ENCODE measurements at regions not wholly inside any gene's neighbourhood (a gene's known extent, or its start where the extent isn't known, plus 50 kb on each side); places are given as distances from the start of the nearest gene placed in this dataset.

DNA sequence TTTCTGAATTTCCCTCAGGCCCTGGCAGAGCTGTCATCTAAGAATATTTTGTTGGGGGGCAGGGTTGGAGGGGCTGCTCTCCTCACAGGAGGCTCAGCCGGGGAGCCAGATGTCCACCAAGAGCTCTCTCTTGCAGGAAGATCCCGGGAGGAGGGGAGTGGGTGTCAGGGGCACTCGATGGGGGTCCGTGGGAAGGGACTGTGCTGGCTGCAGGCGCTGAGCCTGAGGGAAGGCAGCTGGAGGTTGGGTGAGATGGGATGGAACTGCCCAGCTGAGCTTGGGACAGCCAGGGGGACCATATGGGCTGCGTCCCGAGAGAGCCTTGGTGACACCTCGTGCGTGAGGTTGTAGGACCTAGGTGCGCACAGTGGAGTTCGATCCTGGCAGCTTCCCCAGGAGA, 111.2 kb upstream of the GSE1 start:
- no peaks in the 10 kb centered on the region for H3K27me3 ChIP-seq (ENCODE audit: control insufficient read depth, insufficient read depth, low read length)
- H3K36me3 ChIP-seq (ENCODE audit: control insufficient read depth, insufficient read depth, low read length): no peaks in the 10 kb centered on the region
- CTCF ChIA-PET: interaction anchor here (3.1 kb wide), 1 partner anchor 10 kb away, joined by 10 read pairs; no protein-coding TSS in a partner anchor
- no peak overlapping the region for H3K4me3 ChIP-seq (ENCODE audit: low read depth, low read length)
- TF ChIP-seq, protein P1, sequence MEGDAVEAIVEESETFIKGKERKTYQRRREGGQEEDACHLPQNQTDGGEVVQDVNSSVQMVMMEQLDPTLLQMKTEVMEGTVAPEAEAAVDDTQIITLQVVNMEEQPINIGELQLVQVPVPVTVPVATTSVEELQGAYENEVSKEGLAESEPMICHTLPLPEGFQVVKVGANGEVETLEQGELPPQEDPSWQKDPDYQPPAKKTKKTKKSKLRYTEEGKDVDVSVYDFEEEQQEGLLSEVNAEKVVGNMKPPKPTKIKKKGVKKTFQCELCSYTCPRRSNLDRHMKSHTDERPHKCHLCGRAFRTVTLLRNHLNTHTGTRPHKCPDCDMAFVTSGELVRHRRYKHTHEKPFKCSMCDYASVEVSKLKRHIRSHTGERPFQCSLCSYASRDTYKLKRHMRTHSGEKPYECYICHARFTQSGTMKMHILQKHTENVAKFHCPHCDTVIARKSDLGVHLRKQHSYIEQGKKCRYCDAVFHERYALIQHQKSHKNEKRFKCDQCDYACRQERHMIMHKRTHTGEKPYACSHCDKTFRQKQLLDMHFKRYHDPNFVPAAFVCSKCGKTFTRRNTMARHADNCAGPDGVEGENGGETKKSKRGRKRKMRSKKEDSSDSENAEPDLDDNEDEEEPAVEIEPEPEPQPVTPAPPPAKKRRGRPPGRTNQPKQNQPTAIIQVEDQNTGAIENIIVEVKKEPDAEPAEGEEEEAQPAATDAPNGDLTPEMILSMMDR (IDR thresholded peaks at IDR 0.05; ENCODE audit: insufficient read depth, low read depth, low read length): no peak
- DNase-seq (ENCODE audit: low read depth): no peak
- POLR2A ChIA-PET: no interaction called here

DNA sequence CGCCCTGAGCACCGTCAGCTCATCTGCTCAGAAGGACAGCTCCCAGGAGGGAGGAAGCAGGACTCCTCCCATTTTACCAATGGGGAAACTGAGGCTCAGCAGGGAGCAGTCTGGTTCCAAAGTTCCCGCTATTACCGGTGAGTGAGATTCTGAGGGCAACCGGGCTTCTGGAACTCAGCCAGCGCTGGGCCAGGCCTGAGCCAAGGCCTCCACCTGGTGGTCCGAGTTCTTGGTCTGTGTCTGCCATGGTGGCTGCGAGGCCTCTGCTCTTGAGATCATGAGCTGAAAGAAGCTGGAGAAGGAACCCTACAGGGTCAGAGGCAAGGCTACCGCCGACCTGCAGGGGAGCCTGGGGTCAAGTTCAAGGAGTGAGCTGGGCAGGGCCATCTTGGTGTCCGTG, 110.8 kb upstream of the GSE1 start:
- TF ChIP-seq, protein P1 (IDR thresholded peaks at IDR 0.05; ENCODE audit: insufficient read depth, low read depth, low read length): no peak
- no peaks in the 10 kb centered on the region for H3K36me3 ChIP-seq (ENCODE audit: control insufficient read depth, insufficient read depth, low read length)
- POLR2A ChIA-PET: no interaction called here
- no peak for DNase-seq (ENCODE audit: low read depth)
- H3K27me3 ChIP-seq (ENCODE audit: control insufficient read depth, insufficient read depth, low read length): no peaks in the 10 kb centered on the region
- CTCF ChIA-PET: interaction anchor here (3.1 kb wide), 1 partner anchor 11 kb away, joined by 10 read pairs; no protein-coding TSS in a partner anchor
- no peak overlapping the region for H3K4me3 ChIP-seq (ENCODE audit: low read depth, low read length)

GRCh38 chr16:85503679-85504231, 109.4 kb upstream of the GSE1 start:
- Histone ChIP-seq H3K36me3 (ENCODE audit: control insufficient read depth, insufficient read depth, low read length) (no peaks in the 10 kb centered on the region), H3K4me3 (ENCODE audit: low read depth, low read length) (no peak overlapping the region), H3K27me3 (ENCODE audit: control insufficient read depth, insufficient read depth, low read length) (no peaks in the 10 kb centered on the region)
- POLR2A ChIA-PET: no interaction called here
- CTCF ChIA-PET: interaction anchor here (1.0 to 3.1 kb wide), 2 partner anchors 8 to 12 kb away, joined by 3 to 10 read pairs; no protein-coding TSS in a partner anchor
- TF ChIP-seq, protein P1 (IDR thresholded peaks at IDR 0.05; ENCODE audit: insufficient read depth, low read depth, low read length): no peak
- DNase-seq (ENCODE audit: low read depth): no peak

- ChIA-PET CTCF (interaction anchor here (3.1 kb wide), 1 partner anchor 13 kb away, joined by 10 read pairs; no protein-coding TSS in a partner anchor), POLR2A (no interaction called here)
- TF ChIP-seq, protein P1 (IDR thresholded peaks at IDR 0.05; ENCODE audit: insufficient read depth, low read depth, low read length): no peak
- H3K36me3 ChIP-seq (ENCODE audit: control insufficient read depth, insufficient read depth, low read length): no peaks in the 10 kb centered on the region
- no peak overlapping the region for H3K4me3 ChIP-seq (ENCODE audit: low read depth, low read length)
- no peak for DNase-seq (ENCODE audit: low read depth)
- no peaks in the 10 kb centered on the region for H3K27me3 ChIP-seq (ENCODE audit: control insufficient read depth, insufficient read depth, low read length)
Measured at GRCh38 chr16:85504242-85504641, 108.9 kb upstream of the GSE1 start.

DNA sequence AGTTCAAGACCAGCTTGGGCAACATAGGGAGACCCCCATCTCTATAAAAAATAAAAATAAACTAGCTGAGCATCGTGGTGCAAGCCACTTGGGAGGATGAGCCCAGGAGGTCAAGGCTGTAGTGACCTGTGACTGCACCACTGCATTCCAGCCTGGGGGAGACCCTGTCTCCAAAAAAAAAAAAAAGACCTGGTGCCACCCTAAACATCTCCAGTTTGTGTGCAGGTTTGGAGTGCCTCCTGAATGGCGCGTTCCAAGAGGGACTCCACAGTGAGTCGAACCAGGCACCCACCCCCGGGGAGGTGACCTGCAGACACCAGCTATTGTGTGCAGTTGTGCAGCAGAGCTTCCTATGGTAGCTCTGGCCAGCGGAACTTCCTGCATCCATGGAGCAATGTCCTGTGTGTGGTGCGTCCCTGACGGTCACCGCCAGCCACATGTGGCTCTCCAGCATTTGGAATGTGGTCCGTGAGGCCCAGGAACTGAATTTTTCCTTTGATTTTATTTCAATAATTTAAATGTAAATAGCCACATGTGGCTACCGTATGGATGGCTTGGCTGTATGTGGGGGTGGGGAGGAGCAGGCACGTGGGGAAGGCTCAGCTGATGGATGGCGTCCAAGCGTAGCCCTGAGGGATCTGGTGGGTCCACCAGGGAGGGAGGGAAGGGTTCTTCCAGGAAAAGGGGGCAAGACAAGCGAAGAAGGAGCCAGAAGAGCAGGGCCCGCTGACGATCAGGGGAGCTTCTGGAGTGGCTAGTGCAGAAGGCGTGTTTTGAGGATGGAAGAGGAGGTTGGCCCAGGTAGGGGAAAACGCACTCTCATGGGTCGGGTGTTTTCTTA, 107.1 kb upstream of the GSE1 start:
- Histone ChIP-seq H3K4me3 (ENCODE audit: low read depth, low read length) (no peak overlapping the region), H3K27me3 (ENCODE audit: control insufficient read depth, insufficient read depth, low read length) (no peaks in the 10 kb centered on the region), H3K36me3 (ENCODE audit: control insufficient read depth, insufficient read depth, low read length) (peaks cover 1% of the 10 kb centered on the region; the same call in 1 of the 2 replicates)
- TF ChIP-seq, protein P1 (IDR thresholded peaks at IDR 0.05; ENCODE audit: insufficient read depth, low read depth, low read length): no peak
- CTCF ChIA-PET: interaction anchor here (0.8 to 0.9 kb wide), 2 partner anchors 19 to 231 kb away, joined by 3 read pairs; no protein-coding TSS in a partner anchor
- POLR2A ChIA-PET: interaction anchor here (0.8 kb wide), 1 partner anchor 9 kb away, joined by 3 read pairs; no protein-coding TSS in a partner anchor
- no peak for DNase-seq (ENCODE audit: low read depth)

All from BJ (cell line).